GM18873 (cell line): ENCODE measurements at regions not wholly inside any gene's neighbourhood (a gene's known extent, or its start where the extent isn't known, plus 50 kb on each side); places are given as distances from the start of the nearest gene placed in this dataset.

Source experiments
- ATAC-seq: cut with Tn5 transposase; IDR thresholded peaks from one replicate; pipeline ENCODE4 v1.9.1; 2021; ENCODE audit warnings: mild to moderate bottlenecking, moderate library complexity, moderate number of reproducible peaks; ENCODE audit not compliant: unreplicated experiment, low FRiP score

GRCh38 chr15:98178861-98179260 is 218.4 kb downstream of the ARRDC4 start:
- no peak for ATAC-seq

DNA sequence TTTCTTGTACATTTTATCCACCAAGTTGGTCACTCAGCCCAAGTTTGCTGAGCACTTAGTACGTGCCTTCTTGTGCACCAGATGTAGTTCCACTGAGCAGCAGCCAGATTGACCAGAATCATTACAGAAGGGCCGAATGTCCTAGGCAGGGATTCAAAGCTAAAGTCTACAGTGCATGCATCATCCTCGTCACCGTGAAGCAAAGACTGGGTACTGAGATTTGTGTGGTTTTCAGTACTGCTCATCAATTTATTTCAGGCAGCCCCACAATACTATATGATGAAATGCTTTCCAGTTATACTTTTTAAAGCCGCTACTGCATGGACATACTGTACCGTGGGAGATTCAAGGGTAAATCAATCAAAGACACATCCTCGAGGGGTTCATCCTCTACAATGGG is 227.0 kb downstream of the ARRDC4 start:
- ATAC-seq, result no peak

GRCh38 chr15:98190914-98191313 is 230.4 kb downstream of the ARRDC4 start:
- ATAC-seq, result no peak

- no peak for ATAC-seq
Measured at GRCh38 chr15:98195796-98196195, 235.3 kb downstream of the ARRDC4 start.

DNA sequence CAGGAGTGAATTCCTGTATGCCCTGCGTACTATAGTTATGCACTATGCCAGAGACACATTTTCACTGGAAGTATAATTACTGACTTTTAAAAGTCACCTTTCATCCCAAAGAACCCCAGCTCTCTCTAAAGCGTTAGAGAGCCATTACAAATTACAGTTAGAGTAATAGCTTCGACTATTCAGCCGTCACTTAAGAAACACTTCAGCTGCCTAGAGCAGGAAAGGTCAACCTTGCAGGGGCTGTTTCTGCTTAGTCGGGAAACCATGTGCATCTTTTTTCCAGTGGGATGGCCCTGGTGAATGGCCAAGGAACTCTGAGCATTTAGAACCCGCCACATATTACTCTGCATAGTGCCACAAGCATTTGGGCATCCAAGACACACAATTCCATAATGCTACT is 235.9 kb downstream of the ARRDC4 start:
- ATAC-seq, result no peak

- ATAC-seq, result no peak
Measured at GRCh38 chr15:98202256-98202655, 241.8 kb downstream of the ARRDC4 start.

DNA sequence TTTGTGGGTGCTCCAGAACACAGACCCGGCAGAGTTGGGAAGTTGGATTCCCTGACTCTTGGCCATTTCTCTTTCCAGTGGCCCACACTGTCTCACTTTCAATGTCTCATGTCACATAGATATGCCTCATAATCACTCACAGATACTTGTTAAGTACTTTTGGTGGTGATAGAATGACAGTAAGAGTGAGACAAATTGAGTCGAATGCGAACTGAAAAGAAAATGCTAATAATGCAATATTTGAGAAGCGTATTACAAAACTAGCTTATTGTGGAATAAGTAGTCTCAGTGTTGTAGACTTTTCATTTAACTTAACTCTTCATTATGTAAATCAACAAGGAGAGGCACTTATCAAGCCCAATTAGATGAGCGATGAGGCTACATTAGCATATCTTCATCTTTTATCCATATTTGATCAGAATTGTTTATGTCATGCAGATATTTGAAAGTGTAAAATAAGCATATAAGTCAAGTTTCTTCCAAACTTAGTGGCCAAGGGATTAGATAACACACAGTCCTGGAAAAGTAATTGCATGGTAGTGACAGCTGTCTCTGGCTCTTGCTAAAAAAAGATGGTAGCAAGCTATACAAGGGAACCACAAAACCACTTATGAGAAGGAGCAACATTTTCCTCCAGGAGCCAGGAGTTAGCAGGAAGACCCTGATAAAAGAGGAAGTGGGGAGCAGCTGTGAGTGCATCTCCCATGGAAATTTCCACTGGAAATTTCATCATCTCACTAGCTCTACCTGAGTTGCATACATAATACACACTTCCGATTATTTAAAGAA is 243.6 kb downstream of the ARRDC4 start:
- no peak for ATAC-seq

GRCh38 chr15:98207928-98208327 is 247.4 kb downstream of the ARRDC4 start:
- ATAC-seq, result no peak

- no peak for ATAC-seq
Measured at GRCh38 chr15:98213346-98213979, 253.0 kb downstream of the ARRDC4 start.

GRCh38 chr15:98216166-98216565 is 255.7 kb downstream of the ARRDC4 start:
- ATAC-seq, result no peak

DNA sequence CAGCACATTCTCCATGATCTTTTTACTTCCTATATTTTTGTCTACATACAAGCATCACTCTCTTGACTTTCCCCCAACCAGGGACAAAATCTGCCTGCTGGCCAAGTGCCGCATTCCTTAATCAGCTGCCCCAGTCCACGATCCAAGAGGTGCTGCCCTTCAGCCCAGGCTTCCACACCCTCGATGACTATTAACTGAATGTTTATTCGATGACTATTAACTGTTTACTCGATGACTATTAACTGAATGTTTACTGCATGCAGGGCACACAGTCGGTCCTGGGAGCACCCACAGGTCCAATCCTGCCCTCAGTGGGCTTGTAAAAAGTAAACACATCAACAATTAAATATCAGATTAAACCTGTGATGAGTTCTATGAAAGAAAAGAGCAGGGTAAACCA is 256.9 kb downstream of the ARRDC4 start:
- ATAC-seq, result no peak

GRCh38 chr15:98221144-98221543 is 260.6 kb downstream of the ARRDC4 start:
- no peak for ATAC-seq

GRCh38 chr15:98221577-98221976 is 261.1 kb downstream of the ARRDC4 start:
- ATAC-seq, result no peak

GRCh38 chr15:98226149-98226548 is 265.6 kb downstream of the ARRDC4 start:
- no peak for ATAC-seq

DNA sequence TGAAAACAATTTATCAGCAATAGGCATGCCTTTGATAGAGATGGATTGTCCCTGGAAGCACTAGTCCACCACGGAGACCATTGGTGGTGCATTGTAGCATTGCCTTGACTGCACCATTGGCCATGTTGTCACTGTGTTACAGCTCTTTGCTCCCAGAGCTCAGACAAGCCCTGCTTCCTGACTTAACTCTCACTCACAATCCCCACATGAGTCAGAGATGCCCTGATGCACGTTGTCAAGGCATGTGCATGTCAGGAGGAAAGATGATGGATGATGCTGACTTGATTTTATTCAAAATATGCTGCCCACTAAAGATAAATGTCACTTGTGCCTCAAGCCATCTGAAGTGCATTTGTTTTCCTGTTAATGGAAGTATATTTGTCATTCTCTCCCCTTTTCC is 266.1 kb downstream of the ARRDC4 start:
- ATAC-seq, result no peak

DNA sequence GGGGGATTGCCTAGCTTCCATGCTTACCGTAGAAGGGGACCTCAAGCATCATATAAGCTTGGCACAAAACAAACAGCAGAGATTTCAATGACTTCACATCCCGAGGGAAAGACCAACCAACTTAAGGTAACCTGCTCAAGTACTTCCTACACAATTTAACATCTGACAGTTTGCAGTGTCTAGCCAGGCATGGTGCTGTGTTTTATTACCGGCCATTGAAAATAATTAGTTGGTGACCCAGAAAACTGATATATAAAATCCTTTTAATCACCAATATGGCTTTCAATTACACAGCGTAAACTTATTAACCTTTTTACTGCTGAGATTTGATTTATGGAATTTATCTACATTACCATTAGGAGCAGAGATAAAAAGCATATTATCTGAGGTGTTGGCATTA is 268.3 kb downstream of the ARRDC4 start:
- ATAC-seq, result no peak

GRCh38 chr15:98230975-98231374 is 270.5 kb downstream of the ARRDC4 start:
- ATAC-seq, result no peak

- ATAC-seq, result no peak
Measured at GRCh38 chr15:98231696-98232440, 271.4 kb downstream of the ARRDC4 start.

- ATAC-seq, result no peak
Measured at GRCh38 chr15:98232761-98233160, 272.3 kb downstream of the ARRDC4 start.

DNA sequence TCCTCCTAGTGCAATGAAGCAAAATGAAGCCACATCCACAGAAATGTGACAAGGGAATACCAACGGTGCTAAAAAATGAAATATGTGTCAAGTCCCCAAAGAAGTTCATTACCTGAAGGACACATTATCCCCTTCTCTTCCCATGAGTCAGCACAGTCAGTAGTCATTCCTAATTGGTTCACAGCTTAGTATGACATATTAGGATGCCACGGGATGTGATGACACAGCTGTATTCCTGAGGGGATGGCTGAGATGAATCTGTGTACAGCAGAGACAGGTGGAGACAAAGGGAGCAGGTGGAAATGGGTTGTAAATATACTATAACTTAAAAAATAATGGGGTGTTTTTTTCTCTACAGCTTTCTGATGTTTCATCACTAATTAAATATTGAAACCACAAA is 273.4 kb downstream of the ARRDC4 start:
- ATAC-seq, result no peak

DNA sequence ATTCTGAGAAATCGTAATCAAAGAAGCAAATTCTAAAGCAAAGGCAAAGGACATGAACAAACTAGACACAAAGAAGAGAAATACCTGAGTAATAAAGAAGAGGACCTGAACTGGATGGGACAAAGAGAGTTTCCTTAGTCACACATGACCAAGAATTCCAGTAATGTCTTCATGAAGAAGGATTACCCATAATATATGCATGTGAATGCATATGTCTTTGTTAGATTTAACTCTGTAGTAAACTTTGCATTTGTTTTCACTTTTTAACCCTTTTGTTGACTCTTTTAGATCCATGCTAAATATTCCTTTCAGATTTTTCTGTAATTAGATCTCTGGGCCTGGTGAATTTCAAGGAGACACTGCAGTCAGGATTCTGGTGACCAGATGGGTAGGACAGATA is 279.8 kb downstream of the ARRDC4 start:
- no peak for ATAC-seq
